ENCODE measurements at regions not wholly inside any gene's neighbourhood (a gene's known extent, or its start where the extent isn't known, plus 50 kb on each side); places are given as distances from the start of the nearest gene placed in this dataset.

GRCh38 chr10:130895161-130895560 lies 416.4 kb downstream of the TCERG1L start:
- no peak overlapping the region for H2AK5ac ChIP-seq (ENCODE audit: low read length, severe bottlenecking)
- H3K4me2 ChIP-seq (ENCODE audit: low read length, poor library complexity, severe bottlenecking), result no peak overlapping the region
- no peaks in the 10 kb centered on the region for H3K27me3 ChIP-seq (ENCODE audit: control insufficient read depth in 1 of 2, insufficient read depth in 1 of 2, low read length in 2 of 2)
- no peak overlapping the region for H3K4ac ChIP-seq (ENCODE audit: low read depth in 1 of 2, low read length in 2 of 2)
- H3K9ac ChIP-seq (ENCODE audit: low read length), result no peak overlapping the region
- H3K14ac ChIP-seq (ENCODE audit: low read length in 2 of 2), result no peak overlapping the region
- no peaks in the 10 kb centered on the region for H3K4me1 ChIP-seq (ENCODE audit: control insufficient read depth, insufficient read depth, low read depth, low read length)
- no peak overlapping the region for H2BK12ac ChIP-seq (ENCODE audit: low read length in 2 of 2)
- H3K79me1 ChIP-seq (replicated peaks; ENCODE audit: low read length, poor library complexity, severe bottlenecking), result no peaks in the 10 kb centered on the region
- H2AFZ ChIP-seq (ENCODE audit: low read depth, low read length), result no peak overlapping the region
- no peak overlapping the region for H3K4me3 ChIP-seq (ENCODE audit: insufficient read depth in 1 of 2, low read depth in 1 of 2, low read length in 2 of 2)
- H4K8ac ChIP-seq (ENCODE audit: low read length), result no peak overlapping the region
- no peak overlapping the region for H3K18ac ChIP-seq (ENCODE audit: low read depth in 1 of 2, low read length in 2 of 2)
- H3K27ac ChIP-seq (ENCODE audit: low read length, poor library complexity, severe bottlenecking), result no peak overlapping the region
- no peak overlapping the region for H3K23ac ChIP-seq (ENCODE audit: low read length in 2 of 2)
- no peak for DNase-seq
- no peaks in the 10 kb centered on the region for H3K36me3 ChIP-seq (ENCODE audit: control insufficient read depth in 1 of 2, insufficient read depth in 2 of 2, low read depth in 1 of 2, low read length in 2 of 2)
- no peaks in the 10 kb centered on the region for H3K9me3 ChIP-seq (ENCODE audit: control insufficient read depth, low read length)
- H4K91ac ChIP-seq (ENCODE audit: low read length), result no peak overlapping the region
- no peak overlapping the region for H2BK5ac ChIP-seq (ENCODE audit: low read depth, low read length, poor library complexity, severe bottlenecking)
- 64% methylated on average over 2 of the region's 3 CpGs for WGBS
- no peak overlapping the region for H2BK120ac ChIP-seq (ENCODE audit: low read depth, low read length)
- no peak overlapping the region for H2BK15ac ChIP-seq (ENCODE audit: low read depth, poor library complexity, severe bottlenecking)

- H2BK120ac ChIP-seq (ENCODE audit: low read depth, low read length), result no peak overlapping the region
- no peak overlapping the region for H3K18ac ChIP-seq (ENCODE audit: low read depth in 1 of 2, low read length in 2 of 2)
- H3K9ac ChIP-seq (ENCODE audit: low read length), result no peak overlapping the region
- H3K14ac ChIP-seq (ENCODE audit: low read length in 2 of 2), result no peak overlapping the region
- H2BK15ac ChIP-seq (ENCODE audit: low read depth, poor library complexity, severe bottlenecking), result no peak overlapping the region
- H3K23ac ChIP-seq (ENCODE audit: low read length in 2 of 2), result no peak overlapping the region
- H3K36me3 ChIP-seq (ENCODE audit: control insufficient read depth in 1 of 2, insufficient read depth in 2 of 2, low read depth in 1 of 2, low read length in 2 of 2), result no peaks in the 10 kb centered on the region
- DNase-seq, result no peak
- H3K27ac ChIP-seq (ENCODE audit: low read length, poor library complexity, severe bottlenecking), result no peak overlapping the region
- H3K79me1 ChIP-seq (replicated peaks; ENCODE audit: low read length, poor library complexity, severe bottlenecking), result no peaks in the 10 kb centered on the region
- no peaks in the 10 kb centered on the region for H3K9me3 ChIP-seq (ENCODE audit: control insufficient read depth, low read length)
- H3K4me3 ChIP-seq (ENCODE audit: insufficient read depth in 1 of 2, low read depth in 1 of 2, low read length in 2 of 2), result peak overlapping the region in 1 of 2 experiments; percentile 15
- no peak overlapping the region for H2AK5ac ChIP-seq (ENCODE audit: low read length, severe bottlenecking)
- H3K4ac ChIP-seq (ENCODE audit: low read depth in 1 of 2, low read length in 2 of 2), result no peak overlapping the region
- no peak overlapping the region for H4K91ac ChIP-seq (ENCODE audit: low read length)
- H3K27me3 ChIP-seq (ENCODE audit: control insufficient read depth in 1 of 2, insufficient read depth in 1 of 2, low read length in 2 of 2), result no peaks in the 10 kb centered on the region
- no peak overlapping the region for H3K4me2 ChIP-seq (ENCODE audit: low read length, poor library complexity, severe bottlenecking)
- no peak overlapping the region for H2BK5ac ChIP-seq (ENCODE audit: low read depth, low read length, poor library complexity, severe bottlenecking)
- H2AFZ ChIP-seq (ENCODE audit: low read depth, low read length), result no peak overlapping the region
- no peaks in the 10 kb centered on the region for H3K4me1 ChIP-seq (ENCODE audit: control insufficient read depth, insufficient read depth, low read depth, low read length)
- no peak overlapping the region for H2BK12ac ChIP-seq (ENCODE audit: low read length in 2 of 2)
- WGBS, result 62% methylated on average over 5 of the region's 5 CpGs
- no peak overlapping the region for H4K8ac ChIP-seq (ENCODE audit: low read length)
Measured at GRCh38 chr10:130897815-130898214, 413.7 kb downstream of the TCERG1L start.

GRCh38 chr10:130898381-130898780 lies 413.1 kb downstream of the TCERG1L start:
- H3K18ac ChIP-seq (ENCODE audit: low read depth in 1 of 2, low read length in 2 of 2), result no peak overlapping the region
- no peak overlapping the region for H2BK15ac ChIP-seq (ENCODE audit: low read depth, poor library complexity, severe bottlenecking)
- no peak overlapping the region for H3K27ac ChIP-seq (ENCODE audit: low read length, poor library complexity, severe bottlenecking)
- no peak overlapping the region for H3K4me2 ChIP-seq (ENCODE audit: low read length, poor library complexity, severe bottlenecking)
- no peak overlapping the region for H2BK120ac ChIP-seq (ENCODE audit: low read depth, low read length)
- no peak overlapping the region for H3K23ac ChIP-seq (ENCODE audit: low read length in 2 of 2)
- WGBS, result 65% methylated on average over 6 of the region's 6 CpGs
- no peaks in the 10 kb centered on the region for H3K4me1 ChIP-seq (ENCODE audit: control insufficient read depth, insufficient read depth, low read depth, low read length)
- H3K79me1 ChIP-seq (replicated peaks; ENCODE audit: low read length, poor library complexity, severe bottlenecking), result no peaks in the 10 kb centered on the region
- no peaks in the 10 kb centered on the region for H3K27me3 ChIP-seq (ENCODE audit: control insufficient read depth in 1 of 2, insufficient read depth in 1 of 2, low read length in 2 of 2)
- H2AFZ ChIP-seq (ENCODE audit: low read depth, low read length), result no peak overlapping the region
- H3K4ac ChIP-seq (ENCODE audit: low read depth in 1 of 2, low read length in 2 of 2), result no peak overlapping the region
- no peak overlapping the region for H2BK5ac ChIP-seq (ENCODE audit: low read depth, low read length, poor library complexity, severe bottlenecking)
- H4K8ac ChIP-seq (ENCODE audit: low read length), result no peak overlapping the region
- H3K14ac ChIP-seq (ENCODE audit: low read length in 2 of 2), result no peak overlapping the region
- H4K91ac ChIP-seq (ENCODE audit: low read length), result no peak overlapping the region
- H2BK12ac ChIP-seq (ENCODE audit: low read length in 2 of 2), result no peak overlapping the region
- H3K4me3 ChIP-seq (ENCODE audit: insufficient read depth in 1 of 2, low read depth in 1 of 2, low read length in 2 of 2), result no peak overlapping the region
- H3K9ac ChIP-seq (ENCODE audit: low read length), result no peak overlapping the region
- DNase-seq, result no peak
- H3K9me3 ChIP-seq (ENCODE audit: control insufficient read depth, low read length), result no peaks in the 10 kb centered on the region
- H2AK5ac ChIP-seq (ENCODE audit: low read length, severe bottlenecking), result no peak overlapping the region
- no peaks in the 10 kb centered on the region for H3K36me3 ChIP-seq (ENCODE audit: control insufficient read depth in 1 of 2, insufficient read depth in 2 of 2, low read depth in 1 of 2, low read length in 2 of 2)

GRCh38 chr10:130899856-130900255 lies 411.7 kb downstream of the TCERG1L start:
- Histone ChIP-seq H2BK120ac (ENCODE audit: low read depth, low read length) (no peak overlapping the region), H3K27me3 (ENCODE audit: control insufficient read depth in 1 of 2, insufficient read depth in 1 of 2, low read length in 2 of 2) (no peaks in the 10 kb centered on the region), H3K9me3 (ENCODE audit: control insufficient read depth, low read length) (no peaks in the 10 kb centered on the region), H2BK15ac (ENCODE audit: low read depth, poor library complexity, severe bottlenecking) (no peak overlapping the region), H2AK5ac (ENCODE audit: low read length, severe bottlenecking) (no peak overlapping the region), H3K4me3 (ENCODE audit: insufficient read depth in 1 of 2, low read depth in 1 of 2, low read length in 2 of 2) (no peak overlapping the region), H2BK5ac (ENCODE audit: low read depth, low read length, poor library complexity, severe bottlenecking) (no peak overlapping the region), H3K4me2 (ENCODE audit: low read length, poor library complexity, severe bottlenecking) (no peak overlapping the region), H2AFZ (ENCODE audit: low read depth, low read length) (no peak overlapping the region), H3K27ac (ENCODE audit: low read length, poor library complexity, severe bottlenecking) (no peak overlapping the region), H3K4ac (ENCODE audit: low read depth in 1 of 2, low read length in 2 of 2) (no peak overlapping the region), H4K8ac (ENCODE audit: low read length) (no peak overlapping the region), H3K79me1 (replicated peaks; ENCODE audit: low read length, poor library complexity, severe bottlenecking) (no peaks in the 10 kb centered on the region), H3K18ac (ENCODE audit: low read depth in 1 of 2, low read length in 2 of 2) (no peak overlapping the region), H3K14ac (ENCODE audit: low read length in 2 of 2) (no peak overlapping the region), H3K36me3 (ENCODE audit: control insufficient read depth in 1 of 2, insufficient read depth in 2 of 2, low read depth in 1 of 2, low read length in 2 of 2) (no peaks in the 10 kb centered on the region), H3K9ac (ENCODE audit: low read length) (no peak overlapping the region), H3K23ac (ENCODE audit: low read length in 2 of 2) (no peak overlapping the region), H4K91ac (ENCODE audit: low read length) (no peak overlapping the region), H2BK12ac (ENCODE audit: low read length in 2 of 2) (no peak overlapping the region), H3K4me1 (ENCODE audit: control insufficient read depth, insufficient read depth, low read depth, low read length) (no peaks in the 10 kb centered on the region)
- WGBS, result 90% methylated on average over 8 of the region's 12 CpGs
- no peak for DNase-seq
